ENCODE measurements at regions not wholly inside any gene's neighbourhood (a gene's known extent, or its start where the extent isn't known, plus 50 kb on each side); places are given as distances from the start of the nearest gene placed in this dataset.

DNA sequence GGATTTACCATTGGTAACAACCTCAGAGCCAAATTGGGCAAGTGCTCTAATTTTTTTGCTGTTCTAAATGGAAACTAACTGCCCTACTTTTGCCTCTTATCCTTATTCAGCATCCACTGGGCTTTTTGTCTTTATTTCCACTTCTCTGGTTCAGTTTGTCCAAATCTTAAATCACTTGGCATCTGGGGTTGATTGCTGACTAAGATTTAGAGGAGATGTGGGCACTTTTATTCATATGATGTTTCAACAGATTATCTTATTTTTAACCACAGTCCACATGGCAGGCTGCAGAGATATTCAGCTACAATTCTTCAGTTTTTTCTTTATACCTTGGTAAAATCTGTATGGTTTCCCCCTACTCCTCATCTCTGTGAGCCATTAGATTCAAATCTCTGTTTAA, 1161.4 kb upstream of the PCDH7 start (continued):
- TF ChIP-seq, protein P1, sequence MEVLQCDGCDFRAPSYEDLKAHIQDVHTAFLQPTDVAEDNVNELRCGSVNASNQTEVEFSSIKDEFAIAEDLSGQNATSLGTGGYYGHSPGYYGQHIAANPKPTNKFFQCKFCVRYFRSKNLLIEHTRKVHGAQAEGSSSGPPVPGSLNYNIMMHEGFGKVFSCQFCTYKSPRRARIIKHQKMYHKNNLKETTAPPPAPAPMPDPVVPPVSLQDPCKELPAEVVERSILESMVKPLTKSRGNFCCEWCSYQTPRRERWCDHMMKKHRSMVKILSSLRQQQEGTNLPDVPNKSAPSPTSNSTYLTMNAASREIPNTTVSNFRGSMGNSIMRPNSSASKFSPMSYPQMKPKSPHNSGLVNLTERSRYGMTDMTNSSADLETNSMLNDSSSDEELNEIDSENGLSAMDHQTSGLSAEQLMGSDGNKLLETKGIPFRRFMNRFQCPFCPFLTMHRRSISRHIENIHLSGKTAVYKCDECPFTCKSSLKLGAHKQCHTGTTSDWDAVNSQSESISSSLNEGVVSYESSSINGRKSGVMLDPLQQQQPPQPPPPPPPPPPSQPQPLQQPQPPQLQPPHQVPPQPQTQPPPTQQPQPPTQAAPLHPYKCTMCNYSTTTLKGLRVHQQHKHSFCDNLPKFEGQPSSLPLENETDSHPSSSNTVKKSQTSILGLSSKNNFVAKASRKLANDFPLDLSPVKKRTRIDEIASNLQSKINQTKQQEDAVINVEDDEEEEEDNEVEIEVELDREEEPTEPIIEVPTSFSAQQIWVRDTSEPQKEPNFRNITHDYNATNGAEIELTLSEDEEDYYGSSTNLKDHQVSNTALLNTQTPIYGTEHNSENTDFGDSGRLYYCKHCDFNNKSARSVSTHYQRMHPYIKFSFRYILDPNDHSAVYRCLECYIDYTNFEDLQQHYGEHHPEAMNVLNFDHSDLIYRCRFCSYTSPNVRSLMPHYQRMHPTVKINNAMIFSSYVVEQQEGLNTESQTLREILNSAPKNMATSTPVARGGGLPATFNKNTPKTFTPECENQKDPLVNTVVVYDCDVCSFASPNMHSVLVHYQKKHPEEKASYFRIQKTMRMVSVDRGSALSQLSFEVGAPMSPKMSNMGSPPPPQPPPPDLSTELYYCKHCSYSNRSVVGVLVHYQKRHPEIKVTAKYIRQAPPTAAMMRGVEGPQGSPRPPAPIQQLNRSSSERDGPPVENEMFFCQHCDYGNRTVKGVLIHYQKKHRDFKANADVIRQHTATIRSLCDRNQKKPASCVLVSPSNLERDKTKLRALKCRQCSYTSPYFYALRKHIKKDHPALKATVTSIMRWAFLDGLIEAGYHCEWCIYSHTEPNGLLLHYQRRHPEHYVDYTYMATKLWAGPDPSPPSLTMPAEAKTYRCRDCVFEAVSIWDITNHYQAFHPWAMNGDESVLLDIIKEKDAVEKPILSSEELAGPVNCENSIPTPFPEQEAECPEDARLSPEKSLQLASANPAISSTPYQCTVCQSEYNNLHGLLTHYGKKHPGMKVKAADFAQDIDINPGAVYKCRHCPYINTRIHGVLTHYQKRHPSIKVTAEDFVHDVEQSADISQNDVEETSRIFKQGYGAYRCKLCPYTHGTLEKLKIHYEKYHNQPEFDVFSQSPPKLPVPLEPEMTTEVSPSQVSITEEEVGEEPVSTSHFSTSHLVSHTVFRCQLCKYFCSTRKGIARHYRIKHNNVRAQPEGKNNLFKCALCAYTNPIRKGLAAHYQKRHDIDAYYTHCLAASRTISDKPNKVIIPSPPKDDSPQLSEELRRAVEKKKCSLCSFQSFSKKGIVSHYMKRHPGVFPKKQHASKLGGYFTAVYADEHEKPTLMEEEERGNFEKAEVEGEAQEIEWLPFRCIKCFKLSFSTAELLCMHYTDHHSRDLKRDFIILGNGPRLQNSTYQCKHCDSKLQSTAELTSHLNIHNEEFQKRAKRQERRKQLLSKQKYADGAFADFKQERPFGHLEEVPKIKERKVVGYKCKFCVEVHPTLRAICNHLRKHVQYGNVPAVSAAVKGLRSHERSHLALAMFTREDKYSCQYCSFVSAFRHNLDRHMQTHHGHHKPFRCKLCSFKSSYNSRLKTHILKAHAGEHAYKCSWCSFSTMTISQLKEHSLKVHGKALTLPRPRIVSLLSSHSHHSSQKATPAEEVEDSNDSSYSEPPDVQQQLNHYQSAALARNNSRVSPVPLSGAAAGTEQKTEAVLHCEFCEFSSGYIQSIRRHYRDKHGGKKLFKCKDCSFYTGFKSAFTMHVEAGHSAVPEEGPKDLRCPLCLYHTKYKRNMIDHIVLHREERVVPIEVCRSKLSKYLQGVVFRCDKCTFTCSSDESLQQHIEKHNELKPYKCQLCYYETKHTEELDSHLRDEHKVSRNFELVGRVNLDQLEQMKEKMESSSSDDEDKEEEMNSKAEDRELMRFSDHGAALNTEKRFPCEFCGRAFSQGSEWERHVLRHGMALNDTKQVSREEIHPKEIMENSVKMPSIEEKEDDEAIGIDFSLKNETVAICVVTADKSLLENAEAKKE (CRISPR knock-in tag; IDR thresholded peaks at IDR 0.05) = no peak
- TF ChIP-seq EZH2phosphoT487 (IDR thresholded peaks at IDR 0.05; ENCODE audit: unreplicated experiment) (no peak), CREB1 (CRISPR knock-in tag; IDR thresholded peaks at IDR 0.05; ENCODE audit: low read depth) (no peak), ZNF331 (CRISPR knock-in tag; IDR thresholded peaks at IDR 0.05; ENCODE audit: low read depth) (no peak), JUNB (IDR thresholded peaks at IDR 0.05; ENCODE audit: unreplicated experiment) (no peak), NANOG (IDR thresholded peaks at IDR 0.05; ENCODE audit: borderline replicate concordance) (no peak)
- TF ChIP-seq, protein P2, sequence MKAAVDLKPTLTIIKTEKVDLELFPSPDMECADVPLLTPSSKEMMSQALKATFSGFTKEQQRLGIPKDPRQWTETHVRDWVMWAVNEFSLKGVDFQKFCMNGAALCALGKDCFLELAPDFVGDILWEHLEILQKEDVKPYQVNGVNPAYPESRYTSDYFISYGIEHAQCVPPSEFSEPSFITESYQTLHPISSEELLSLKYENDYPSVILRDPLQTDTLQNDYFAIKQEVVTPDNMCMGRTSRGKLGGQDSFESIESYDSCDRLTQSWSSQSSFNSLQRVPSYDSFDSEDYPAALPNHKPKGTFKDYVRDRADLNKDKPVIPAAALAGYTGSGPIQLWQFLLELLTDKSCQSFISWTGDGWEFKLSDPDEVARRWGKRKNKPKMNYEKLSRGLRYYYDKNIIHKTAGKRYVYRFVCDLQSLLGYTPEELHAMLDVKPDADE (IDR thresholded peaks at IDR 0.05) = no peak

DNA sequence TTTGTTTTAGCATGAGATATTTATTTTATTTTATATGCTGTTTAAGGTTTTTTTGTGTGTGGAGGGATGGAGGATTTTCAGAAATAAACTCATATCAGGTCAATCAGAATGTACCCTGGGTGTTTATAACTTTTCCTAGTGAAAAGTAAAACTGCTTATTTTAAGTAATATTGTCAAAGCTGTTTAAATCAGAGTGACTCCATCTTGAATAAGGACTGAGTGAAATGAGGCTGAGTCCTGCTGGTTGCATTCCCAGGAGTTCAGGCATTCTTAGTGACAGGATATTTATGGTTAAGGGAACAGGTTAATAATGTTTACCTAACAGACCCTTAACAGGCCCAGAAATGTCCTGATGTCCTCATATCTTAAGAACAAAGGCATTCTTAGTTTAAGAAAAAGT, 1160.9 kb upstream of the PCDH7 start:
- Mint-ChIP-seq H3K9me3 (0 out of 3 replicates have a peak, but pooled peaks cover 3% of the 10 kb centered on the region), H3K27ac (no peak overlapping the region), H3K27me3 (ENCODE audit: insufficient read depth, low read depth, poor library complexity) (peaks cover 2% of the 10 kb centered on the region), H3K4me3 (no peak overlapping the region), H3K36me3 (ENCODE audit: low read depth) (no peaks in the 10 kb centered on the region; the same call in 2 of the 3 replicates), H3K4me1 (no peaks in the 10 kb centered on the region)
- Histone ChIP-seq H3K4me3 (no peak overlapping the region), H3K9me2 (ENCODE audit: insufficient read depth) (no peaks in the 10 kb centered on the region), H3K36me3 (ENCODE audit: insufficient read depth) (no peaks in the 10 kb centered on the region), H4K20me1 (replicated peaks; ENCODE audit: insufficient read depth) (no peaks in the 10 kb centered on the region), H3K4me2 (no peak overlapping the region), H3K27me3 (ENCODE audit: insufficient read depth) (no peaks in the 10 kb centered on the region), H2AFZ (no peak overlapping the region), H3K4me1 (ENCODE audit: insufficient read depth) (no peaks in the 10 kb centered on the region), H3K27ac (ENCODE audit: low read depth) (no peak overlapping the region), H3F3A (replicated peaks; ENCODE audit: low read depth) (no peaks in the 10 kb centered on the region), H3K79me2 (replicated peaks; ENCODE audit: insufficient read depth) (no peaks in the 10 kb centered on the region)
- TF ChIP-seq POLR2AphosphoS5 (IDR thresholded peaks at IDR 0.05; ENCODE audit: low read depth) (no peak), EZH2phosphoT487 (IDR thresholded peaks at IDR 0.05; ENCODE audit: unreplicated experiment) (no peak), EZH2 (IDR thresholded peaks at IDR 0.05; ENCODE audit: low read depth, unreplicated experiment) (no peak)
- DNase-seq (ENCODE audit: low spot score) (no peak), ATAC-seq (no peak)
